ENCODE measurements at regions not wholly inside any gene's neighbourhood (a gene's known extent, or its start where the extent isn't known, plus 50 kb on each side); places are given as distances from the start of the nearest gene placed in this dataset.

- intact Hi-C loops (cut with DNase I): no loop called here
- Histone ChIP-seq H3K4me1 (ENCODE audit: control insufficient read depth in 2 of 3, insufficient read depth in 2 of 3, low read depth in 1 of 3, low read length in 3 of 3) (no peaks in the 10 kb centered on the region), H3K36me3 (ENCODE audit: control insufficient read depth in 2 of 3, insufficient read depth in 3 of 3, low read length in 3 of 3) (no peaks in the 10 kb centered on the region), H3K4me3 (ENCODE audit: low read length in 3 of 3) (no peak overlapping the region), H3K9me3 (ENCODE audit: control insufficient read depth in 2 of 3, insufficient read depth in 1 of 3, low read length in 3 of 3) (no peaks in the 10 kb centered on the region), H3K27ac (ENCODE audit: low read depth in 2 of 2, low read length in 2 of 2) (no peak overlapping the region), H3K27me3 (ENCODE audit: control insufficient read depth, insufficient read depth, low read length) (no peaks in the 10 kb centered on the region), H3K9ac (ENCODE audit: low read length in 3 of 3) (no peak overlapping the region)
- DNase-seq: no peak
- TF ChIP-seq CTCF (IDR thresholded peaks at IDR 0.05; ENCODE audit: borderline replicate concordance, extremely low read depth, insufficient read depth): no peak
- no peak for FAIRE-seq
Measured at GRCh38 chr4:96708766-96709165, 868.9 kb downstream of the PDHA2 start.

GRCh38 chr4:96713271-96713850, 873.5 kb downstream of the PDHA2 start:
- DNase-seq (no peak), FAIRE-seq (no peak)
- H3K9ac ChIP-seq (ENCODE audit: low read length in 3 of 3): no peak overlapping the region
- no peaks in the 10 kb centered on the region for H3K9me3 ChIP-seq (ENCODE audit: control insufficient read depth in 2 of 3, insufficient read depth in 1 of 3, low read length in 3 of 3)
- no peak overlapping the region for H3K27ac ChIP-seq (ENCODE audit: low read depth in 2 of 2, low read length in 2 of 2)
- no peaks in the 10 kb centered on the region for H3K36me3 ChIP-seq (ENCODE audit: control insufficient read depth in 2 of 3, insufficient read depth in 3 of 3, low read length in 3 of 3)
- intact Hi-C loops (cut with DNase I): no loop called here
- no peaks in the 10 kb centered on the region for H3K4me1 ChIP-seq (ENCODE audit: control insufficient read depth in 2 of 3, insufficient read depth in 2 of 3, low read depth in 1 of 3, low read length in 3 of 3)
- no peak overlapping the region for H3K4me3 ChIP-seq (ENCODE audit: low read length in 3 of 3)
- no peak for TF ChIP-seq CTCF (IDR thresholded peaks at IDR 0.05; ENCODE audit: borderline replicate concordance, extremely low read depth, insufficient read depth)
- H3K27me3 ChIP-seq (ENCODE audit: control insufficient read depth, insufficient read depth, low read length): no peaks in the 10 kb centered on the region

GRCh38 chr4:96729641-96730040, 889.7 kb downstream of the PDHA2 start:
- no peaks in the 10 kb centered on the region for H3K9me3 ChIP-seq (ENCODE audit: control insufficient read depth in 2 of 3, insufficient read depth in 1 of 3, low read length in 3 of 3)
- no peak overlapping the region for H3K27ac ChIP-seq (ENCODE audit: low read depth in 2 of 2, low read length in 2 of 2)
- no peaks in the 10 kb centered on the region for H3K4me1 ChIP-seq (ENCODE audit: control insufficient read depth in 2 of 3, insufficient read depth in 2 of 3, low read depth in 1 of 3, low read length in 3 of 3)
- H3K9ac ChIP-seq (ENCODE audit: low read length in 3 of 3): no peak overlapping the region
- H3K4me3 ChIP-seq (ENCODE audit: low read length in 3 of 3): no peak overlapping the region
- TF ChIP-seq CTCF (IDR thresholded peaks at IDR 0.05; ENCODE audit: borderline replicate concordance, extremely low read depth, insufficient read depth): no peak
- H3K27me3 ChIP-seq (ENCODE audit: control insufficient read depth, insufficient read depth, low read length): no peaks in the 10 kb centered on the region
- peak in 1 of 5 donors; percentile 4 for DNase-seq
- FAIRE-seq: no peak
- no peaks in the 10 kb centered on the region for H3K36me3 ChIP-seq (ENCODE audit: control insufficient read depth in 2 of 3, insufficient read depth in 3 of 3, low read length in 3 of 3)
- intact Hi-C loops (cut with DNase I): no loop called here

- DNase-seq (no peak), FAIRE-seq (no peak)
- TF ChIP-seq CTCF (IDR thresholded peaks at IDR 0.05; ENCODE audit: borderline replicate concordance, extremely low read depth, insufficient read depth): no peak
- H3K4me3 ChIP-seq (ENCODE audit: low read length in 3 of 3): no peak overlapping the region
- no peak overlapping the region for H3K9ac ChIP-seq (ENCODE audit: low read length in 3 of 3)
- no peaks in the 10 kb centered on the region for H3K4me1 ChIP-seq (ENCODE audit: control insufficient read depth in 2 of 3, insufficient read depth in 2 of 3, low read depth in 1 of 3, low read length in 3 of 3)
- H3K27me3 ChIP-seq (ENCODE audit: control insufficient read depth, insufficient read depth, low read length): no peaks in the 10 kb centered on the region
- H3K36me3 ChIP-seq (ENCODE audit: control insufficient read depth in 2 of 3, insufficient read depth in 3 of 3, low read length in 3 of 3): no peaks in the 10 kb centered on the region
- H3K9me3 ChIP-seq (ENCODE audit: control insufficient read depth in 2 of 3, insufficient read depth in 1 of 3, low read length in 3 of 3): no peaks in the 10 kb centered on the region
- intact Hi-C loops (cut with DNase I): no loop called here
- H3K27ac ChIP-seq (ENCODE audit: low read depth in 2 of 2, low read length in 2 of 2): no peak overlapping the region
Measured at GRCh38 chr4:96730432-96730831, 890.5 kb downstream of the PDHA2 start.

Measured in kidney (tissue), 13 donors.